ENCODE measurements at regions not wholly inside any gene's neighbourhood (a gene's known extent, or its start where the extent isn't known, plus 50 kb on each side); places are given as distances from the start of the nearest gene placed in this dataset.

DNA sequence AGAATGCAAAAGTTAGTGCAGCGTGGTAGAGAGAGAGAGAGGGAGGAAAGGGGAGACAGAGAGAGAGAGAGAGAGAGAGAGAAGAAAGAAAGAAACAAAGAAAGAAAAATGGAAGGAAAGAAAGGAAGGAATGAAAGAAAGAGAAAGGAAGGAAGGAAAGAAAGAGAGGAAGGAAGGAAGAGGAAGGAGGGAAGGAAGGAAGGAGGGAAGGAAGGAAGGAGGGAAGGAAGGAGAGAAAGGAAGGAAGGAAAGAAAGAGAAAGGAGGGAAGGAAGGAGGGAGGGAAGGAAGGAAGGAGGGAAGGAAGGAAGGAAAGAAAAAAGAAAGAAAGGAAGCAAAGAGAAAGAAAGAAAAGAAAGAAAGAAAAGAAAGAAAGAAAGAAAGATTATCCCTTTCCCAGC is 209.8 kb upstream of the MYO3A start:
- no peak for TF ChIP-seq POLR2A (IDR thresholded peaks at IDR 0.05)
- TF ChIP-seq, protein P1, sequence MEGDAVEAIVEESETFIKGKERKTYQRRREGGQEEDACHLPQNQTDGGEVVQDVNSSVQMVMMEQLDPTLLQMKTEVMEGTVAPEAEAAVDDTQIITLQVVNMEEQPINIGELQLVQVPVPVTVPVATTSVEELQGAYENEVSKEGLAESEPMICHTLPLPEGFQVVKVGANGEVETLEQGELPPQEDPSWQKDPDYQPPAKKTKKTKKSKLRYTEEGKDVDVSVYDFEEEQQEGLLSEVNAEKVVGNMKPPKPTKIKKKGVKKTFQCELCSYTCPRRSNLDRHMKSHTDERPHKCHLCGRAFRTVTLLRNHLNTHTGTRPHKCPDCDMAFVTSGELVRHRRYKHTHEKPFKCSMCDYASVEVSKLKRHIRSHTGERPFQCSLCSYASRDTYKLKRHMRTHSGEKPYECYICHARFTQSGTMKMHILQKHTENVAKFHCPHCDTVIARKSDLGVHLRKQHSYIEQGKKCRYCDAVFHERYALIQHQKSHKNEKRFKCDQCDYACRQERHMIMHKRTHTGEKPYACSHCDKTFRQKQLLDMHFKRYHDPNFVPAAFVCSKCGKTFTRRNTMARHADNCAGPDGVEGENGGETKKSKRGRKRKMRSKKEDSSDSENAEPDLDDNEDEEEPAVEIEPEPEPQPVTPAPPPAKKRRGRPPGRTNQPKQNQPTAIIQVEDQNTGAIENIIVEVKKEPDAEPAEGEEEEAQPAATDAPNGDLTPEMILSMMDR (IDR thresholded peaks at IDR 0.05), result no peak
